SHP77 treated with DMSO at 0.1 percent for 48 hours (cell line): ENCODE measurements at regions not wholly inside any gene's neighbourhood (a gene's known extent, or its start where the extent isn't known, plus 50 kb on each side); places are given as distances from the start of the nearest gene placed in this dataset.

Experiments used
- DNase-seq: peaks from one replicate; lab custom pipeline; 2025; lab: John Stamatoyannopoulos, UW

GRCh38 chr1:214928574-214928973, 154.0 kb upstream of the KCNK2 start:
- DNase-seq, result no peak

GRCh38 chr1:214933375-214933774, 149.2 kb upstream of the KCNK2 start:
- no peak for DNase-seq

GRCh38 chr1:214934045-214934444, 148.5 kb upstream of the KCNK2 start:
- no peak for DNase-seq

- DNase-seq, result no peak
Measured at GRCh38 chr1:214935258-214935657, 147.3 kb upstream of the KCNK2 start.

GRCh38 chr1:214939180-214939579, 143.4 kb upstream of the KCNK2 start:
- no peak for DNase-seq

GRCh38 chr1:214941061-214941460, 141.5 kb upstream of the KCNK2 start:
- no peak for DNase-seq

GRCh38 chr1:214943054-214943453, 139.5 kb upstream of the KCNK2 start:
- no peak for DNase-seq

- no peak for DNase-seq
Measured at GRCh38 chr1:214946615-214947014, 135.9 kb upstream of the KCNK2 start.

GRCh38 chr1:214952648-214953047, 129.9 kb upstream of the KCNK2 start:
- DNase-seq, result no peak

GRCh38 chr1:214953901-214954616, 128.5 kb upstream of the KCNK2 start:
- DNase-seq, result no peak

GRCh38 chr1:214954617-214954949, 128.0 kb upstream of the KCNK2 start:
- no peak for DNase-seq

GRCh38 chr1:214957330-214958137, 125.0 kb upstream of the KCNK2 start:
- no peak for DNase-seq

GRCh38 chr1:214958486-214958885, 124.1 kb upstream of the KCNK2 start:
- no peak for DNase-seq

GRCh38 chr1:214966346-214966745, 116.2 kb upstream of the KCNK2 start:
- DNase-seq, result no peak

- no peak for DNase-seq
Measured at GRCh38 chr1:214967865-214968575, 114.5 kb upstream of the KCNK2 start.

- DNase-seq, result no peak
Measured at GRCh38 chr1:214970016-214970415, 112.5 kb upstream of the KCNK2 start.

GRCh38 chr1:214971071-214971470, 111.5 kb upstream of the KCNK2 start:
- no peak for DNase-seq

GRCh38 chr1:214974002-214974401, 108.5 kb upstream of the KCNK2 start:
- no peak for DNase-seq

GRCh38 chr1:214976665-214977064, 105.9 kb upstream of the KCNK2 start:
- no peak for DNase-seq

GRCh38 chr1:214977110-214977509, 105.4 kb upstream of the KCNK2 start:
- DNase-seq, result no peak

- DNase-seq, result no peak
Measured at GRCh38 chr1:214977700-214978374, 104.7 kb upstream of the KCNK2 start.

GRCh38 chr1:214979191-214979590, 103.3 kb upstream of the KCNK2 start:
- DNase-seq, result no peak
